NCI-H1417 (cell line): ENCODE measurements at regions not wholly inside any gene's neighbourhood (a gene's known extent, or its start where the extent isn't known, plus 50 kb on each side); places are given as distances from the start of the nearest gene placed in this dataset.

ENCODE experiments used
- DNase-seq, 3 experiments: peaks; one replicate each; lab custom pipeline; 2025; lab: John Stamatoyannopoulos, UW

DNA sequence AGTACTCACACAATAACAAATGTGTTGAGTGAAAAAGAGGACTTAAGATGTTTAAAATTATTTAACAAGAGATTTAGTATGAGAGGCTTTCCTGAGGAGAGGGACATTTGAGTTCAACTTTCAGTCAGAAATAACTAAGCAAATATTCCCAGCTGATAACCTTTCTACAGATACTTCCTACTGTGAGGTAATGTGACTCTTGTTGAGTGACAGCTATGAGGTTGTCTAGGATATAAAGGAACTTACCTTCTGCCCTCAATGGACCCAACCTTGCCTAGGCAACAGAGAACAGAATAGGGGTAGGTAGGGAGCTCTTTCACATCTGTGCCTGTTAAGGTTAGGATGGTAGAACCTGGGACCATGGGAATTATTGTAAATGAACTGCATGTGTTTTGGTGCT is 54.7 kb downstream of the GLUD2 start:
- no peak for DNase-seq

DNA sequence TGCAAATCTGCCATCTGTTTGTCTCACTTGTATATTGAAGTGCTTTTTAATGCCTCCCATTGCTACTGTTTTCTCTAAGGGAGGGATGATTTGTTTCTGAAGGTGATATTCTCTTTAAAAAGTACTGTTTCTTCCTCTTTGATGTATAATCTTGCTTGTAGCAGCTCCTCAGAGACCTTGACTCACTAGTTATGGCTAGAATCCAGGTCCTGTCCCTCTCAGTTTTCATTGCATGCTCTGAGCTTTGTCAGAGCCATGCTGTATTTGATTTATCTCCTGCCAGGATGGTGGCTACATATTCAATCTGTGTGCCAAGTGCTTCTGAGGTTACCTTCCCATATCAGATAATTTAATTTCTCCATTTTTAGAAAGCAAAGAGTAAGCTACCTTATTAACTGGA is 56.0 kb downstream of the GLUD2 start:
- no peak for DNase-seq

- DNase-seq = no peak
Observed at GRCh38 chrX:121106484-121107235, 59.2 kb downstream of the GLUD2 start.

GRCh38 chrX:121109986-121110385 is 62.6 kb downstream of the GLUD2 start:
- no peak for DNase-seq

GRCh38 chrX:121110536-121110935 is 63.1 kb downstream of the GLUD2 start:
- DNase-seq = no peak

GRCh38 chrX:121114691-121115090 is 67.3 kb downstream of the GLUD2 start:
- DNase-seq = no peak

- no peak for DNase-seq
Observed at GRCh38 chrX:121120690-121121605, 73.5 kb downstream of the GLUD2 start.

- no peak for DNase-seq
Observed at GRCh38 chrX:121122332-121122731, 74.9 kb downstream of the GLUD2 start.

GRCh38 chrX:121128925-121129877 is 81.8 kb downstream of the GLUD2 start:
- DNase-seq = no peak

- DNase-seq = no peak
Observed at GRCh38 chrX:121132675-121133074, 85.3 kb downstream of the GLUD2 start.

DNA sequence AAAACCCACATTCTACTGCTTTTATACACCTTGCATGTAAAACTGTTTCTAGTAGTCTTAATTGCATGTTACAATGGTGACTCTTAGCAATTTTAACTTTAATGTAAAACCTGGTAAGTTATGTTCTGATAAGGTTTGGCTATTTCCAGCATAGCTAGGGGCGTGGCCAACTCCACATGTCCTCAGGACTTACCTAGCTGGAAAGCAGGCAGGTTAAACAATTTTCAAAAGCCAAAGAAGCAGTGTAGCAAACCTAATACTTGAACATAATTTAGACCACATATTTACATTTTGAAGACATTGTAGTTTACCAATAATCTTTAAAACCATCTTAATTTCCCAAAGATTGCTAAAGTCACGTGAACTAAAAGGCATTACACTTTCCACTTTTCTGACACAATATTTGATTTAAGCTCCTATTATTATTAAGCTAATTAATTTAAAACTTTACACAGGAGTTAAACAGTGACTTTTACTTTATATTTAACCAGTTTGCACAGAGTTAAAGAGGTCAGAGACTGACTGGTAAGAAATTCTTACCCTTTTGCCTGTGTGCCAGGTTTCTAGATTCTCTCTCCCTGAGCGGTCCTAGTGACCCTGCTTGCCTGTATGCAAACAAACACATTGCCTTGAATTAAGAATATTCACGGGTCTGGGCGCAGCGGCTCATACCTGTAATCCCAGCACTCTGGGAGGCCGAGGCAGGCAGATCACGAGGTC is 88.2 kb downstream of the GLUD2 start:
- no peak for DNase-seq

GRCh38 chrX:121146059-121146628 is 98.7 kb downstream of the GLUD2 start:
- DNase-seq = no peak

- no peak for DNase-seq
Observed at GRCh38 chrX:121150217-121150616, 102.8 kb downstream of the GLUD2 start.

DNA sequence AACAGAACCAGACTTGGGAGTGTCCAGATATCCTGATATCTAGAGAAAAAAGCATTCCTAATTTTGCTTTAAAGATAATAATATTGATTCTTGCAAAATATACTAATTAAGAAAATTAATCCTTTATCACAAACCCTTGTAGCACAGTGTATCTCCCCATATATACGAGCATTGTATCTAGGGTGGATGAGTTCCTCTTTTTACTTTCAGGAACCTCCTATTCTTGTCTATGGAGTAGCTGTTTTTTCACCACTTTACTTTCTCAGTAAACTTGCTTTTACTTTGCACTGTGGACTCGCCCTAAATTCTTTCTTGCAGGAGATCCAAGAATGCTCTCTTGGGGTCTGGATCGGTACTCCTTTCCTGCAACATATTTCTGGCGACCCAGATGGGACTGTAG is 103.9 kb downstream of the GLUD2 start:
- DNase-seq = no peak

DNA sequence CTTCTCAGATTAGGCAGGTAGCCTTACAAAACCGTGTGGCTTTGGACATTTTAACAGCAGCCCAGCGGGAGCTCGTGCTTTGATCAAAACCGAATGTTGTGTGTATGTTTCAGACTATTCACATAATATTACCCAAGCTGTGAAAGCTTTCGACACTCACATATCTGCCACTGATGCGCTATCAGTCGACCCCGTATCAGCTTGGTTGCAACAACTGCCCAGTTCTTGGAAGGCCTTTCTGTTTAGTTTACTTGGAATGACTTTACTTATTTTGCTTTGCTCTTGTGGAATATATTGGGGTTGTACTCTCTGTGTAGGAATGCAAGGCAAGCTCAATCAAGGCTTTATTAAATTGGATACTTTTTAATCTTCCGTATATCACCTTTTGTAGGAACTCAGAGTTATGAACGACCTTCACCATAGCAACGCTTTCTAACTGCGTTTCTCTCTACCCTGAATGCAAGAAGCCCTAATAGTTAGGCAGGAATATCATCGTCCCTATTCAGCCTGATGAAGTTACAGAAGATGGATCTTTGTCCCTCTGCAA is 107.5 kb downstream of the GLUD2 start:
- DNase-seq = no peak

GRCh38 chrX:121160987-121161386 is 113.6 kb downstream of the GLUD2 start:
- DNase-seq = no peak

DNA sequence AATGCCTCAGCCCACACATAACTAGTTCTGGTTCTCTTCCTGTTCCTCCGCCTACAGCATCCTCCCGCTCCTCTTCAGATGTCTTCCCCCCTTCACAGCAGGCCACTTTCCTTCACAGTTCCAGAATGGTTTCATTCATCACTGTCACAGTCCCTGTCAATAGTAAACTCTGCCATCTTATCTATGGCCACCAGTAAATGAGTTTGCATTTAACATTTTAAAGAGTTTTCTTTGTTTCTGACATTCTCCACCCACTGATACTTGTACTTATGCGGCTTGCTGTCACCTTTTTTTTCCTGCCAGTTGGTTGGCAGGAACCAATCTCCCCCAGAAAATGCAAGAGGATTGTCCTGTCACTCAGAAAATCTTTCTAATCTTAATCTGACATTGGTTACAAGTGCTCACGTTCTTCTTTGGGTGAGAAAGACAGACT is 114.1 kb downstream of the GLUD2 start:
- DNase-seq = no peak

DNA sequence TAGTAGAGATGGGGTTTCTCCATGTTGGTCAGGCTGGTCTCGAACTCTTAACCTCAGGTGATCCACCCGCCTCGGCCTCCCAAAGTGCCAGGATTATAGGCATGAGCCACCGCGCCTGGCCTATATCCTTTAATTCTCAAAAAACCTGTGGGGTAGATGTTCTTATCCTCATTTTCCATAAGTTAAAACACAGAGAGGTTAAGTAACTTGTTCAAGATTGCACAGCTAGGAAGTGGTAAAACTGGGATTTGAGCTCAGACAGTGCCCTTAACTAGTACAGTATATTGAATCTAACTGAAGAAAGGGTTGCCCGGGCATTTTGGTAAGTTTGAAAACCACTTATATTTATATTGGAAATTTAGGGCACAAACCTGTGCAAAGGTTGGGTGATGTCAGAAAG is 116.0 kb downstream of the GLUD2 start:
- DNase-seq = no peak

DNA sequence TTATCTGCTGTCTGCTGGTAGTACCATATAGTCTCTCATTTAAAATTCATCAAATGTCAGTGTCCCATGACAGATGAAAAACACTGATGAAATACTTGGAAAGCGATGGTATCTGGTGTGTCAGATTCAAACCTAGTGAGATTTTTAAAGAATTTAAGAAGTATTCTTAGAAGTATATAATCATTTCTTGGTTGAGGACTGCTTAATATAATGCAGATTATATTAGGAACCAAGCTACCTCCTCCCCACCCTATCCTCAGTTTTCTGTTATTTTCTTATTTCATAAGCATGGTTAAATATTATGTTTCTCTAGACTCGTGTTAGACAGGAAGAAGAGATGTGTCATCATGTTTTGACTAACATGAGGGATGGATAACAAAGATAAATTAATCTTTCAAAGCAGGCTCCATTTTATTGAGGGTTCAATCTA is 118.5 kb downstream of the GLUD2 start:
- no peak for DNase-seq
